ENCODE measurements at regions not wholly inside any gene's neighbourhood (a gene's known extent, or its start where the extent isn't known, plus 50 kb on each side); places are given as distances from the start of the nearest gene placed in this dataset.
"Not testable (repeated sequence)": the region's sequence is repeated elsewhere in the genome, so short reads cannot be mapped to it uniquely, and the experiment has no call there.

DNA sequence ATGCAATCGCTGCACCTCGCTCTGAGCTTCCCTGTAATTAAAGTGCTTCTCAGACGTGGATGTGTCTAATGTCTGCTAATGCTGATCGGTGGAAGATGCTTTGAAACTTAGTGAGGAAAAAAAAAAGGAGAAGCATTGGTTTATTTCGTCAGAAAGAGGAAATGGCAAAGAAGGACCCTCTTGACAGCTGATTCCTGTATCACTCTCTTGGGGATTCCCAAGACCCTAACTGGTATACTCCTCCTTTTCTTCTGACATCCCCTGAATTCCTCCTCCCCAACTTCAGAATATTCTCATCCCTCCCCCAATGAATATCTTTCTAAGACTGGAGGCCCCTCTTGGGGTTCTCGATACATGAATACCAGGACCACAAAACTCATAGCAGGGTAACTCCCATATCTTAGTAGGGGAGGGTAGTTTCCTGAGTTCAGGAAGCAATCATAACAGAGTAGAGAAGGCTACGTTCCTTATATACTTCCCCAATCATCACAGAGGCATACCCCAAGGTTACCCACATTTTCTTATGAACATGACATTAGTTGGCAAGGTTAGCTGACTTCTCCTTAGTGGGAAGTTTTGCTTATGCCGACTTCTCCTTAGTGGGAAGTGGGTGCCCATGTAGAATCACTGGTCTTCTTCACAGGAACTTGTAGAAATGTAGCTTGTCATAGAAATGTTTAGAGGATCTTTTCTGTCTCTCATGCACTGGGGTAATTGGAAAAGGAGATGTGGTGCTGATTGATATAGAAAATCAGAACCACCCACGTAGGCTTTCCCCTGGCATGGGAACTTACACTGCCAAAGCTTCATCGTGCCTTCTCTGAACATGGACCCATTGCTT is 63.8 kb upstream of the ATXN1 start:
- DNase-seq (ENCODE audit: low read depth in 2 of 2), result no peak

DNA sequence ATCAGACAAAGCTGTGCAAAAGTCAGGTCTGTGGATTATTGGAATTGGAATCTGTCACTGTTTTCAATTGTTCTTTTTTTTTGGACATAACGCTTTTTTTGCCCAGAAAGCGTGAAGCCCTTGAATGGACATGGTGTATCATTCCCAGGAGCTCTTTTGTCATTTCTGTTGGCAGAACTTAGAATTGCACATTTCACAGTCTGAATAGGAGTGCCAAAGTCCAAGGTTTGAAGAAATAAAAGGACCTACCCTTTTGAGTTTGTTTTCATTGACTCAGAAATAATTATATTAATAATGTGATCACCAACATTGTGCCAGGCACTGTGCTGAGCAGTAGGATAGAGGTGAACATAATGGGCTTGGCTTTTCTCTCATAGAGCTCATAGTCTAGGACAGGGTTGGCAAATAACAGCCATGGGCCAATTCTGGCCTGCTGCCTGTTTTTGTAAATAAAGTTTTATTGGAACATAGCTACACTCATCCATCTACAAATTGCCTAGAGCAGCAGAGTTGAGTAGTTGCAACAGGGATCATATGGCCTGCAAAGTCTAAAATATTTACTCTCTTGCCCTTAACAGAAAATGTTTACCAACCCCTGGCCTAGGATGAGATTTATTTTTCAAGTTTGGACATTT is 62.6 kb upstream of the ATXN1 start:
- DNase-seq (ENCODE audit: low read depth in 2 of 2), result no peak

DNA sequence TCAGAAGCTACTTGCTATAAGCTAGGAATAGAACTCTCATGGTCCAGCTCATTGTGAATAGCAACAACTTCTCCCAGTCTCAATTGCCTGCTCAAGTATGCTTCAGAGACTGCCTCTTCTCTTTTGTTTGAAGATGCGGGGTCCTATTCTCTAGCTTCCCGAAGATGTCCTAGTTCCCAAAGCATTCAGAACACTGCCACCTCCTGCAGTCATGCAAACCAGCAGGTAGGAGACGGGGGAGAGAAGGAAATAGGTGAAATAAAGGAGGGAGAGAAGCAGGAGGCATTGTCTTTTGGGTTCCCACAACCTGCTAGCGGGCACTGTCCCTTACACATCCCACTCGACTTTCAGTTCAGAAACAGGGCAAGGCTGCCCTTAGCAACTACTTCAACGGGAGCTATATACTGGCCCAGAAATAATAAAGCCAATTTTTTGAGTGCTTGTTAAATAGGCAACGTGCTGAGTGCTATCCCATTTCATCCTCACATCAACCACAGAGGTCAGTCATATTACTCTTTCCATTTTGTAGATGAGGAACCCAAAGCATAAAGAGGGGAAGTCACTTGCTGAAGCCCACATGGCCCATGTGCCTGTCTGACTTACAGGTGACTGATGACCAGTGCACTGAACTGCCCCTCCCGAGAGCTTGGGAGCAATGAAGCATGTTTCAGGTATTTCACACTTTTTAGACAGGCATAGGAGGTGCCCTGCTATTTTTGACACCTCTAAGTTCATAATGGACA is 61.9 kb upstream of the ATXN1 start:
- no peak for DNase-seq (ENCODE audit: low read depth in 2 of 2)

DNA sequence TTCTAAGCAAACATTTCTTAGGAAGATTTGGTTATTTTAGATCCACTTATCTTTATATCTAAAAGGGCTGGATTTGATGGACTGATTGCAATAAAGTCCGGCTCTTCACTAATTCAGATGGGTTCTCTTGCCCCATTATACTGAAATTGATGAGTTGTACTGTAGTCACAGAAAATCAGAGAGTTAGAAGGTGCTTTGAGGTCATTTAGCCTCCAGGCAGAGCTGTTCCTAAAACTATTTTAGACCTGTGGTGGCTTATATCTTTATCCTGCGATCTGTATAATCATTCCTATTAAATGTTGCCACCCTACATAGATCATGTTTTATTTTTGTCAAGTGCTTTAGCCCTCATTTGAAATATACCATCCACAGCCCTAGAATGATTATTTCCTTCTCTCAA is 61.3 kb upstream of the ATXN1 start:
- DNase-seq (ENCODE audit: low read depth in 2 of 2), result no peak

DNA sequence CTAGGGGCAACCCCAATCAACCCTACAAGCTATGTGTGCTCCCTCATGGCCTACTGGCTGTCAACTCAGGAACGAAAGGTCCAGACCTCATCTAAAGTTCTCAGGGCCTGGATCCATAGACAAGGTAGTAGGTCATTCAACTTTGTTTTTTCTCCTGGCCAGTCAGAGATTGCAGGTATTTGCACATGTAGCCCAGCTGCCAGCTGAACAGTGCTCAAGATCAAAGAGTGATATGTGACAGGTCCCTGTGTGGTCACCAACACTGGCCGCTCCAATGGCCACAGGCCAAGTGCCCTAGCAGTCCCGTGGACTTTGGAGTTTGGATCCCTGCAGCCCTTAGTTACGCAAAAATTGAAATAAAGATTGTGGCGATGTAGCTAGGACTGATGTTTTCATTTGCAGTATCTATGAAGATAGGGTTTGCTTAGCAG is 60.6 kb upstream of the ATXN1 start:
- no peak for DNase-seq (ENCODE audit: low read depth in 2 of 2)

DNA sequence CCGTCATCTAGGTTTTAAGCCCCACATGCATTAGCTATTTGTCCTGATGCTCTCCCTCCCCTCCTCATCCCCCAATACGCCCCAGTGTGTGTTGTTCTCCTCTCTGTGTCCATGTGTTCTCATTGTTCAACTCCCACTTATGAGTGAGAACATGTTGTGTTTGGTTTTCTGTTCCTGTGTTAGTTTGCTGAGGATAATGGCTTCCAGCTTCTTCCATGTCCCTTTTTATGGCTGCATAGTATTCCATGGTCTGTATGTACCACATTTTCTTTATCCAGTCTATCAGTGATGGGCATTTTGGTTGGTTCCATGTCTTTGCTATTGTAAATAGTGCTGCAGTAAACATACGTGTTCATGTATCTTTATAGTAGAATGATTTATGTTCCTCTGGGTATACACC is 59.0 kb upstream of the ATXN1 start:
- not testable (repeated sequence) for DNase-seq (ENCODE audit: low read depth in 2 of 2)

DNA sequence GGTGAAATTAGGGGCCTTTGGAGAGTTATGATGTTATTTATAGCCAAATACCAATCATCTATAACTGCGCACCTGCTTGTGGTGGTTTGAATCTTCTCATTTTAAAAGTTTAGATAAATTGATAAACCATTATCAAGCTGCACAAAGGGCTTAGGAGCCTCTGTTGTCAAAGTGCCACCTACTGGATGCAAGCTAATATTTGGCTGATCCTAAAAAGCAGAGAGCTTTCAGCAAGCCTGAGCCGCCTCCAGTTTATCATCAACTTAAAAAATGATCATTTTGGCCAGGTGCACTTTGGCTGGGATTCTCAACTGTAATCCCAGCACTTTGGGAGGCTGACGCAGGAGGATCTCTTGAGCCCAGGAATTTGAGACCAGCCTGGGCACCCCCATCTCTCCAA is 58.5 kb upstream of the ATXN1 start:
- DNase-seq (ENCODE audit: low read depth in 2 of 2), result no peak

DNA sequence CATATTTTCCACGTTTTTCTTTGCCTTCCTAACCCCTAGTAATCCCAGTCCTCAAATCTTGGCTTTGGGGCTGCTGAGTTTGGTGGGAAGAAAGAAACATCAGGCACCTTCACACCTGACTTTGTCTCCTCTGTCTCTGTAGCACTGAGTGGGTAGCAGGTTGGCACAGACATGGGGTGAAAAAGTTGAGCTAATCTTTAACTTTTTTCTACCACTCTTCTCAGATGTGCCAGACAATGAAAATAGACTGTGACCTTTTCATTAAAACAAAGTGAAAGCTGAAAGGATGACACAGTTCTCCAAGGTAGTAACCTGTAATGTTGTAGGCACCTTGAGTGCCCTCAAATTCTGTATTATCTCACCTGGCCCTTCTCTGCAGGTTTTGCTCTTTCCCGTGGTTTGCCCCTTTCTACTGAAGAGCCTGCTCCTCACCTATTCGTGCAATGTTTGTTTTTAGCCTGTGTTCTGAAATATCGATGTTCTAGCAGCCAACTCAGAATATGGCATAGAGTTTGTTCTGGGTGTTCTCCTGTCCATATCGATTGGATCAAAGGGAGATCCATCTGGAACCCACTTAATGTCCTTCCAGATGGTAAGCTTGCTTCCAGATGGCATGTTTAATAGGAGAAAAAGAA is 57.8 kb upstream of the ATXN1 start:
- DNase-seq (ENCODE audit: low read depth in 2 of 2), result no peak

DNA sequence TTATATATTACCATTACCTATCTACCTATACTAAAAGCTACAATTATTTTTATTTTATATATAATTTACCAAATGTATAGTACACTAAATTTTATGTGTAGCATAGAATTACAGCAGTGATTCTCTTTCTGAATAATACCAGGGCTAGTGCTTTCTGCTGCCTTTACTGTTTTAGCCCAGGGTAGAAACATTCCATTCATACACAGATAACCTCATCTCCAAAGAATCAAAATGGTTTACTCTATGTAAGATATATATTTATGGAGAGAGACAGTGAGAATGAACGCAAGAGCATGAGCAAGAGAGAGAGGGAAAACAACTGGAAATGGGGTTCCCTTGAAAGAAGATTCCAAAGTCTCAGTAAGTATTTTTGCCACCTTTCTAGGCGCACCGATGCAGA is 56.3 kb upstream of the ATXN1 start:
- no peak for DNase-seq (ENCODE audit: low read depth in 2 of 2)

DNA sequence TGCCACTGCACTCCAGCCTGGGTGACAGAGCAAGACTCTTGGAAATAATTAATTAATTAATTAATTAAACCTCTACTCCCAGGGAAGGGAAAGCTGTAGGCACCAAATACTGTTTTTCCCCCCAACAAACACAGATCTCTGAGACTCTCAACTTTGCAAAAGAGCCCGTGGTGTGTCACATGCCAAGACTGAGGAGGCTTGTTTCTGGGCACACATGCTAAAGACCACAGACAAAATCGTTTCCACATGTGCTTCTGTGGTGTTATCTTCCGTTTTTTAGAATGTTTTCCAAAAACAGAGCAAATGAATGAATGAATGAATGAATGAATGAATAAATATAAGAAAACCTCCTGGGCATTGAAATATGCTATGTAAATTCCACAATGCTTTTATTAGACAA is 55.6 kb upstream of the ATXN1 start:
- DNase-seq (ENCODE audit: low read depth in 2 of 2), result no peak

DNA sequence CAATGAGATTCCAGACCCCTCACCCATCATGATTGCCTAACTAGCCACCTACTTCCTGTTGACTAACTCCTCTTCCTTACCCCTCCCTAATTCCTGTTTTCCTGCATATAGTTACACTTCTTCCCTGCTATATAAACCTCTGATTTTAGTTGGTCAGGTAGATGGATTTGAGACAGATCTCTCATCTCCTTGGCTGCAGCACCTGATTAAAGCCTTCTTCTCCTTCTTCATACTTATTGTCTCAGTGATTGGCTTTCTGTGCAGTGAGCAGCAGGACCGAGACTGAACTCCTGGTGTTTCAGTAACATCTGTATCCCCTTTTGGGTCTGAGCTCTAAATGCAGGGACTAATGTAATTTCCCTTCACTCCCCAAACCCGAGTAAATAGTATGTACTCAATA is 51.7 kb upstream of the ATXN1 start:
- DNase-seq (ENCODE audit: low read depth in 2 of 2), result no peak

DNA sequence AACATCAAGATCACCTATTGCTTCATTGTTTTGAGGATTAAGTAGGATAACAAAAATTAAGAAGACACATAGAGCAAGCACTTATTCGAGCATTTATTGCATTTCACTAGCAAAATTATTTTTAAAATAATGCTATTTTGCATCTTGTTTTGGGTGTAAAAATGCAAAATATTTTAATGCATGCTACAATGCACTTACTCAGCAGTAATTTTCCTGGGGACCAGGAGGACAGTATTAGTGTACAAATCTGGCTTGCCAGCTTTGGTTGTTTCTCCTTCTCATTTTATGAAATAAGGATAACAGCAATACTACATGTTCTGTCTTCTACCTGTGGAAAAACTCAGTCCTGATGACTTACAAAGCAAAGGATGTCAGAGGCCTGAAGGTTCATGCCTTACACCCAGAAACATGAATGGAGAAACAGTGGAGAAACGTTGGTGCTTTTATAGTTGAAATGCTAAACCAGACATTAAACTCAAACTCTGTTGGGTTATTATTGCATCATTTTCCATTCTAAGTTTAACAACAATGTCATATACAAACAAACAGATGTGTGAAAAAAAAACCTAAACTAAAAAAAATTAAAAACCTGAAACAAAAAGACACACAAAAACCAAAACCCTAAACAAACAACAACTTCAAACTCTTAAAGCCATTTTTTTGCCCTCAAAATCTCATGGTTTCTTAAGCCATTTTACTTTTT is 50.2 kb upstream of the ATXN1 start:
- DNase-seq (ENCODE audit: low read depth in 2 of 2), result no peak

Data from stimulated activated CD8-positive, alpha-beta memory T cell treated with anti-CD3 and anti-CD28 coated beads, Interleukin-7, amount 100 ng/mL, for 1 hour (primary cell).